ENCODE measurements at regions not wholly inside any gene's neighbourhood (a gene's known extent, or its start where the extent isn't known, plus 50 kb on each side); places are given as distances from the start of the nearest gene placed in this dataset.

DNA sequence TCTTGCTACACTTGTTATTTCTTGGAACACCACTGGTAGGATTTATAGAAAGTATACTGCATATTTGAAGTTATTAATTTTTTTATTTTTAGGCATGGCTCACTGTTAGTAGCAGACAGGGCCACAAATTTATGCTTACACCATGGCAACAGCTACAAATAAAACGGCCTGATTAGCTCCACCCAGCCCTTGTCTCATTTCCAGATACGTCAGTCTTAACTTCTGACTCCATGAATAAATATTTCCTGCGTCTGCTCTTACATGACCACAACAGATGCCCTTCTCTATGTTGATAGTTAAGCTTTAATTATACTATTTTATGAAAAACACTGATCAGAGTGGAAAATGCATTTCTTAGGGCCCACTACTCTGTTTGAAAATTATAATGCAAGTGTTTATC, 62.3 kb upstream of the CPOX start:
- Histone ChIP-seq H3K4me1 (ENCODE audit: insufficient read depth, low read length, severe bottlenecking) (no peaks in the 10 kb centered on the region), H3F3A (ENCODE audit: insufficient read depth, low read length) (no peaks in the 10 kb centered on the region), H2AFZ (ENCODE audit: low read length) (no peak overlapping the region), H3K27me3 (ENCODE audit: insufficient read depth, low read length) (no peaks in the 10 kb centered on the region), H3K4me3 (ENCODE audit: low read depth, low read length, poor library complexity, severe bottlenecking) (no peak overlapping the region), H3K27ac (ENCODE audit: low read depth, low read length, poor library complexity, severe bottlenecking) (no peak overlapping the region), H3K4me2 (ENCODE audit: low read length) (no peak overlapping the region), H3K9me2 (ENCODE audit: low read depth, low read length) (no peaks in the 10 kb centered on the region), H3K36me3 (ENCODE audit: insufficient read depth, low read length) (no peaks in the 10 kb centered on the region), H3K79me2 (ENCODE audit: insufficient read depth, low read length) (no peaks in the 10 kb centered on the region), H3K9me3 (ENCODE audit: low read length) (no peaks in the 10 kb centered on the region), H4K20me1 (ENCODE audit: insufficient read depth, low read length) (no peaks in the 10 kb centered on the region), H3K9ac (ENCODE audit: low read length) (no peak overlapping the region)
- no peak for TF ChIP-seq EZH2 (IDR thresholded peaks at IDR 0.05; ENCODE audit: borderline replicate concordance, low read length)
- TF ChIP-seq, protein P1, sequence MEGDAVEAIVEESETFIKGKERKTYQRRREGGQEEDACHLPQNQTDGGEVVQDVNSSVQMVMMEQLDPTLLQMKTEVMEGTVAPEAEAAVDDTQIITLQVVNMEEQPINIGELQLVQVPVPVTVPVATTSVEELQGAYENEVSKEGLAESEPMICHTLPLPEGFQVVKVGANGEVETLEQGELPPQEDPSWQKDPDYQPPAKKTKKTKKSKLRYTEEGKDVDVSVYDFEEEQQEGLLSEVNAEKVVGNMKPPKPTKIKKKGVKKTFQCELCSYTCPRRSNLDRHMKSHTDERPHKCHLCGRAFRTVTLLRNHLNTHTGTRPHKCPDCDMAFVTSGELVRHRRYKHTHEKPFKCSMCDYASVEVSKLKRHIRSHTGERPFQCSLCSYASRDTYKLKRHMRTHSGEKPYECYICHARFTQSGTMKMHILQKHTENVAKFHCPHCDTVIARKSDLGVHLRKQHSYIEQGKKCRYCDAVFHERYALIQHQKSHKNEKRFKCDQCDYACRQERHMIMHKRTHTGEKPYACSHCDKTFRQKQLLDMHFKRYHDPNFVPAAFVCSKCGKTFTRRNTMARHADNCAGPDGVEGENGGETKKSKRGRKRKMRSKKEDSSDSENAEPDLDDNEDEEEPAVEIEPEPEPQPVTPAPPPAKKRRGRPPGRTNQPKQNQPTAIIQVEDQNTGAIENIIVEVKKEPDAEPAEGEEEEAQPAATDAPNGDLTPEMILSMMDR (IDR thresholded peaks at IDR 0.05; ENCODE audit: low read length), result no peak

DNA sequence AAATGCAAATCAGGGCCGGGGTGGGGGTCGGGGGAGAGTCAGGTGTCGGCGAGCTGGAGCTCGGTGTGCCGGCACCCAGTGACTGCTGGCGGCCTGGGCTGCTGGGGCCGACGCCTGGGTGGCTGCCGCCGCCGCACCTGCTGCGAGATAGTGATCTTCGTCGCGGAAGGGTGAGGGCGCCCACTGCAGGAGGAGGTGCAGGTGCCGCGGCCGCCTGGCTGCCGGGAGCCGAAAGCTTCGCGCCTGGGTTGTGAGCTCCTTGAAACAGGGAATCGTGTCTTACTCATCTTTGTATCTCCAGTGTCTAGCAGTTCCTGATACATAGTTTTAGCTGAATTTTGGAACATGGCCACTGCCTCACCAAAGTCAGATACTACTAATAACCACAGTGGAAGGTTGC, 64.0 kb upstream of the CPOX start:
- TF ChIP-seq EZH2 (IDR thresholded peaks at IDR 0.05; ENCODE audit: borderline replicate concordance, low read length), result no peak
- TF ChIP-seq, protein P1 (IDR thresholded peaks at IDR 0.05; ENCODE audit: low read length), result peak; percentile 24
- H3K9me3 ChIP-seq (ENCODE audit: low read length), result no peaks in the 10 kb centered on the region
- H2AFZ ChIP-seq (ENCODE audit: low read length), result no peak overlapping the region

DNA sequence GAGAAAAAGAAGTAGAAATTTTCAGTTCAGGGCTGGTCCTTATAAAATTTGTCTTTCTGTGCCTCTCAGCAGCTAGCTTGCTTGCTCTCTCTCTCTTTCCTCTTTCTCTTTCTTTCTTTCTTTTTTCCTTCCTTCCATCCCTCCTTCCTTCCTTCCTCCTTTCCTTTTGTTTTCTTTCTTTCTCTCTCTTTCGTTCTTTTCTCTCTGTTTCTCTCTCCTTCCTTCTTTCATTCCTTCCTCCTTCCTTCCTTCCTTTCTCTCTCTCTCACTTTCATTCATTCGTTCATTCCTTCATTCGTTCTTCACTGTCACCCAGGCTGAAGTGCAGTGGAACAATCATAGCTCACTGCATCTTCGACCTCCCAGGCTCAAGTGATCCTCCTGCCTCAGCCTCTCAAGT, 69.3 kb upstream of the CPOX start:
- Histone ChIP-seq H3F3A (ENCODE audit: insufficient read depth, low read length) (no peaks in the 10 kb centered on the region), H3K4me1 (ENCODE audit: insufficient read depth, low read length, severe bottlenecking) (no peaks in the 10 kb centered on the region), H3K36me3 (ENCODE audit: insufficient read depth, low read length) (no peaks in the 10 kb centered on the region), H3K27ac (ENCODE audit: low read depth, low read length, poor library complexity, severe bottlenecking) (no peak overlapping the region), H4K20me1 (ENCODE audit: insufficient read depth, low read length) (no peaks in the 10 kb centered on the region), H3K4me3 (ENCODE audit: low read depth, low read length, poor library complexity, severe bottlenecking) (no peak overlapping the region), H3K9me3 (ENCODE audit: low read length) (no peaks in the 10 kb centered on the region), H3K9ac (ENCODE audit: low read length) (no peak overlapping the region), H3K4me2 (ENCODE audit: low read length) (no peak overlapping the region), H3K79me2 (ENCODE audit: insufficient read depth, low read length) (no peaks in the 10 kb centered on the region), H3K27me3 (ENCODE audit: insufficient read depth, low read length) (no peaks in the 10 kb centered on the region), H3K9me2 (ENCODE audit: low read depth, low read length) (no peaks in the 10 kb centered on the region), H2AFZ (ENCODE audit: low read length) (no peak overlapping the region)
- TF ChIP-seq, protein P1 (IDR thresholded peaks at IDR 0.05; ENCODE audit: low read length), result no peak
- TF ChIP-seq EZH2 (IDR thresholded peaks at IDR 0.05; ENCODE audit: borderline replicate concordance, low read length), result no peak

More for the DNA sequence above, 64.0 kb upstream of the CPOX start:
- H3F3A ChIP-seq (ENCODE audit: insufficient read depth, low read length), result no peaks in the 10 kb centered on the region
- no peaks in the 10 kb centered on the region for H4K20me1 ChIP-seq (ENCODE audit: insufficient read depth, low read length)
- H3K4me1 ChIP-seq (ENCODE audit: insufficient read depth, low read length, severe bottlenecking), result no peaks in the 10 kb centered on the region
- H3K4me3 ChIP-seq (ENCODE audit: low read depth, low read length, poor library complexity, severe bottlenecking), result no peak overlapping the region
- no peak overlapping the region for H3K27ac ChIP-seq (ENCODE audit: low read depth, low read length, poor library complexity, severe bottlenecking)
- H3K9ac ChIP-seq (ENCODE audit: low read length), result no peak overlapping the region
- no peaks in the 10 kb centered on the region for H3K79me2 ChIP-seq (ENCODE audit: insufficient read depth, low read length)
- no peak overlapping the region for H3K4me2 ChIP-seq (ENCODE audit: low read length)
- H3K9me2 ChIP-seq (ENCODE audit: low read depth, low read length), result no peaks in the 10 kb centered on the region
- H3K27me3 ChIP-seq (ENCODE audit: insufficient read depth, low read length), result no peaks in the 10 kb centered on the region
- no peaks in the 10 kb centered on the region for H3K36me3 ChIP-seq (ENCODE audit: insufficient read depth, low read length)
